ENCODE measurements at regions not wholly inside any gene's neighbourhood (a gene's known extent, or its start where the extent isn't known, plus 50 kb on each side); places are given as distances from the start of the nearest gene placed in this dataset.

- DNase-seq: peak in 1 of 2 experiments; percentile 15
Measured at GRCh38 chr3:55218577-55218976, 268.5 kb downstream of the WNT5A start.

- no peak for DNase-seq
Measured at GRCh38 chr3:55207744-55208143, 279.4 kb downstream of the WNT5A start.

- no peak for DNase-seq
Measured at GRCh38 chr3:55205990-55206389, 278.1 kb upstream of the LRTM1 start.

- DNase-seq: no peak
Measured at GRCh38 chr3:55204417-55204816, 276.6 kb upstream of the LRTM1 start.

- DNase-seq: no peak
Measured at GRCh38 chr3:55203546-55203945, 275.7 kb upstream of the LRTM1 start.

GRCh38 chr3:55203006-55203405, 275.1 kb upstream of the LRTM1 start:
- DNase-seq: no peak

- no peak for DNase-seq
Measured at GRCh38 chr3:55202326-55202725, 274.5 kb upstream of the LRTM1 start.

GRCh38 chr3:55201779-55202178, 273.9 kb upstream of the LRTM1 start:
- DNase-seq: no peak

- no peak for DNase-seq
Measured at GRCh38 chr3:55200906-55201305, 273.0 kb upstream of the LRTM1 start.

- no peak for DNase-seq
Measured at GRCh38 chr3:55198554-55198953, 270.7 kb upstream of the LRTM1 start.

- no peak for DNase-seq
Measured at GRCh38 chr3:55197021-55197420, 269.2 kb upstream of the LRTM1 start.

- DNase-seq: no peak
Measured at GRCh38 chr3:55196495-55196894, 268.6 kb upstream of the LRTM1 start.

GRCh38 chr3:55194376-55194775, 266.5 kb upstream of the LRTM1 start:
- DNase-seq: no peak

- DNase-seq: no peak
Measured at GRCh38 chr3:55191911-55192775, 264.3 kb upstream of the LRTM1 start.

- DNase-seq: no peak
Measured at GRCh38 chr3:55190331-55190730, 262.5 kb upstream of the LRTM1 start.

GRCh38 chr3:55189359-55189801, 261.5 kb upstream of the LRTM1 start:
- no peak for DNase-seq

GRCh38 chr3:55185380-55185779, 257.5 kb upstream of the LRTM1 start:
- no peak for DNase-seq

GRCh38 chr3:55183201-55183600, 255.3 kb upstream of the LRTM1 start:
- DNase-seq: no peak

- peak; percentile 42 to 61 for DNase-seq
Measured at GRCh38 chr3:55180936-55181535, 253.2 kb upstream of the LRTM1 start.

GRCh38 chr3:55180161-55180560, 252.3 kb upstream of the LRTM1 start:
- DNase-seq: no peak

GRCh38 chr3:55178336-55178735, 250.5 kb upstream of the LRTM1 start:
- DNase-seq: no peak

- no peak for DNase-seq
Measured at GRCh38 chr3:55177749-55178148, 249.9 kb upstream of the LRTM1 start.

- DNase-seq: no peak
Measured at GRCh38 chr3:55175423-55175822, 247.6 kb upstream of the LRTM1 start.

GRCh38 chr3:55174747-55175146, 246.9 kb upstream of the LRTM1 start:
- no peak for DNase-seq

- DNase-seq: no peak
Measured at GRCh38 chr3:55173504-55173903, 245.6 kb upstream of the LRTM1 start.
